ENCODE measurements at regions not wholly inside any gene's neighbourhood (a gene's known extent, or its start where the extent isn't known, plus 50 kb on each side); places are given as distances from the start of the nearest gene placed in this dataset.

GRCh38 chr3:84783281-84783680 lies 175.5 kb upstream of the CADM2 start:
- no peak for DNase-seq
- ChIA-PET CTCF (ENCODE audit: partially characterized antibody) (no interaction called here), POLR2A (ENCODE audit: partially characterized antibody) (no interaction called here)
- H3K36me3 ChIP-seq (ENCODE audit: insufficient read depth, low read length), result no peaks in the 10 kb centered on the region
- H3K27ac Mint-ChIP-seq, result no peak overlapping the region
- no peaks in the 10 kb centered on the region for H3K36me3 Mint-ChIP-seq
- H3K4me1 Mint-ChIP-seq, result no peaks in the 10 kb centered on the region
- no peaks in the 10 kb centered on the region for H3K27me3 ChIP-seq (ENCODE audit: insufficient read depth, low read length)
- no peak overlapping the region for H3K27ac ChIP-seq (ENCODE audit: low read depth, low read length)
- peaks cover 0 to 13% (median 3%) of the 10 kb centered on the region in 8 donors for H3K9me3 Mint-ChIP-seq
- H3K27me3 Mint-ChIP-seq, result no peaks in the 10 kb centered on the region
- intact Hi-C loops (cut with micrococcal nuclease), result no loop called here
- no peak overlapping the region for H3K4me3 ChIP-seq (ENCODE audit: low read length in 2 of 2)
- H3K9me3 ChIP-seq (ENCODE audit: control insufficient read depth in 1 of 2, low read length in 2 of 2), result no peaks in the 10 kb centered on the region
- no peaks in the 10 kb centered on the region for H3K4me1 ChIP-seq (ENCODE audit: insufficient read depth, low read length)
- H3K4me3 Mint-ChIP-seq, result no peak overlapping the region

GRCh38 chr3:84789961-84790360 lies 168.8 kb upstream of the CADM2 start:
- H3K36me3 Mint-ChIP-seq, result no peaks in the 10 kb centered on the region
- intact Hi-C loops (cut with micrococcal nuclease), result no loop called here
- H3K4me3 Mint-ChIP-seq, result no peak overlapping the region
- Histone ChIP-seq H3K27me3 (ENCODE audit: insufficient read depth, low read length) (no peaks in the 10 kb centered on the region), H3K36me3 (ENCODE audit: insufficient read depth, low read length) (no peaks in the 10 kb centered on the region), H3K4me3 (ENCODE audit: low read length in 2 of 2) (no peak overlapping the region), H3K9me3 (ENCODE audit: control insufficient read depth in 1 of 2, low read length in 2 of 2) (no peaks in the 10 kb centered on the region), H3K27ac (ENCODE audit: low read depth, low read length) (no peak overlapping the region), H3K4me1 (ENCODE audit: insufficient read depth, low read length) (no peaks in the 10 kb centered on the region)
- CTCF ChIA-PET (ENCODE audit: partially characterized antibody), result no interaction called here
- H3K4me1 Mint-ChIP-seq, result no peaks in the 10 kb centered on the region
- no peak for DNase-seq
- POLR2A ChIA-PET (ENCODE audit: partially characterized antibody), result no interaction called here
- no peak overlapping the region for H3K27ac Mint-ChIP-seq
- peaks cover 3 to 20% (median 11%) of the 10 kb centered on the region in 8 donors for H3K9me3 Mint-ChIP-seq
- H3K27me3 Mint-ChIP-seq, result no peaks in the 10 kb centered on the region

GRCh38 chr3:84806958-84807357 lies 151.8 kb upstream of the CADM2 start:
- Mint-ChIP-seq H3K36me3 (no peaks in the 10 kb centered on the region), H3K27ac (no peak overlapping the region), H3K4me3 (no peak overlapping the region), H3K27me3 (no peaks in the 10 kb centered on the region), H3K4me1 (no peaks in the 10 kb centered on the region), H3K9me3 (peaks cover 0 to 11% (median 6%) of the 10 kb centered on the region in 8 donors)
- POLR2A ChIA-PET (ENCODE audit: partially characterized antibody), result no interaction called here
- H3K36me3 ChIP-seq (ENCODE audit: insufficient read depth, low read length), result no peaks in the 10 kb centered on the region
- intact Hi-C loops (cut with micrococcal nuclease), result no loop called here
- CTCF ChIA-PET (ENCODE audit: partially characterized antibody), result no interaction called here
- H3K4me1 ChIP-seq (ENCODE audit: insufficient read depth, low read length), result no peaks in the 10 kb centered on the region
- H3K27me3 ChIP-seq (ENCODE audit: insufficient read depth, low read length), result no peaks in the 10 kb centered on the region
- no peak for DNase-seq
- no peak overlapping the region for H3K27ac ChIP-seq (ENCODE audit: low read depth, low read length)
- no peaks in the 10 kb centered on the region for H3K9me3 ChIP-seq (ENCODE audit: control insufficient read depth in 1 of 2, low read length in 2 of 2)
- no peak overlapping the region for H3K4me3 ChIP-seq (ENCODE audit: low read length in 2 of 2)

GRCh38 chr3:84820126-84820525 lies 138.7 kb upstream of the CADM2 start:
- H3K4me3 ChIP-seq (ENCODE audit: low read length in 2 of 2), result no peak overlapping the region
- H3K27me3 Mint-ChIP-seq, result no peaks in the 10 kb centered on the region
- H3K27me3 ChIP-seq (ENCODE audit: insufficient read depth, low read length), result no peaks in the 10 kb centered on the region
- CTCF ChIA-PET (ENCODE audit: partially characterized antibody), result no interaction called here
- POLR2A ChIA-PET (ENCODE audit: partially characterized antibody), result no interaction called here
- no peak overlapping the region for H3K27ac ChIP-seq (ENCODE audit: low read depth, low read length)
- no peaks in the 10 kb centered on the region for H3K4me1 Mint-ChIP-seq
- H3K36me3 ChIP-seq (ENCODE audit: insufficient read depth, low read length), result no peaks in the 10 kb centered on the region
- H3K9me3 ChIP-seq (ENCODE audit: control insufficient read depth in 1 of 2, low read length in 2 of 2), result no peaks in the 10 kb centered on the region
- H3K27ac Mint-ChIP-seq, result no peak overlapping the region
- no peak for DNase-seq
- H3K4me3 Mint-ChIP-seq, result no peak overlapping the region
- peaks cover 2 to 30% (median 7%) of the 10 kb centered on the region in 8 donors for H3K9me3 Mint-ChIP-seq
- intact Hi-C loops (cut with micrococcal nuclease), result no loop called here
- no peaks in the 10 kb centered on the region for H3K4me1 ChIP-seq (ENCODE audit: insufficient read depth, low read length)
- H3K36me3 Mint-ChIP-seq, result no peaks in the 10 kb centered on the region

GRCh38 chr3:84820906-84821305 lies 137.9 kb upstream of the CADM2 start:
- Histone ChIP-seq H3K9me3 (ENCODE audit: control insufficient read depth in 1 of 2, low read length in 2 of 2) (no peaks in the 10 kb centered on the region), H3K4me1 (ENCODE audit: insufficient read depth, low read length) (no peaks in the 10 kb centered on the region), H3K36me3 (ENCODE audit: insufficient read depth, low read length) (no peaks in the 10 kb centered on the region), H3K27me3 (ENCODE audit: insufficient read depth, low read length) (no peaks in the 10 kb centered on the region), H3K27ac (ENCODE audit: low read depth, low read length) (no peak overlapping the region), H3K4me3 (ENCODE audit: low read length in 2 of 2) (no peak overlapping the region)
- Mint-ChIP-seq H3K4me1 (no peaks in the 10 kb centered on the region), H3K36me3 (no peaks in the 10 kb centered on the region), H3K27ac (no peak overlapping the region), H3K9me3 (peaks cover 2 to 30% (median 7%) of the 10 kb centered on the region in 8 donors), H3K27me3 (no peaks in the 10 kb centered on the region), H3K4me3 (no peak overlapping the region)
- intact Hi-C loops (cut with micrococcal nuclease), result no loop called here
- no peak for DNase-seq
- CTCF ChIA-PET (ENCODE audit: partially characterized antibody), result no interaction called here
- POLR2A ChIA-PET (ENCODE audit: partially characterized antibody), result no interaction called here

- H3K27ac ChIP-seq (ENCODE audit: low read depth, low read length), result no peak overlapping the region
- no peak overlapping the region for H3K27ac Mint-ChIP-seq
- ChIA-PET CTCF (ENCODE audit: partially characterized antibody) (no interaction called here), POLR2A (ENCODE audit: partially characterized antibody) (no interaction called here)
- H3K4me1 ChIP-seq (ENCODE audit: insufficient read depth, low read length), result no peaks in the 10 kb centered on the region
- intact Hi-C loops (cut with micrococcal nuclease), result no loop called here
- no peak for DNase-seq
- no peaks in the 10 kb centered on the region for H3K36me3 Mint-ChIP-seq
- H3K9me3 ChIP-seq (ENCODE audit: control insufficient read depth in 1 of 2, low read length in 2 of 2), result no peaks in the 10 kb centered on the region
- H3K4me1 Mint-ChIP-seq, result no peaks in the 10 kb centered on the region
- H3K9me3 Mint-ChIP-seq, result peaks cover 0 to 9% (median 5%) of the 10 kb centered on the region in 8 donors
- no peaks in the 10 kb centered on the region for H3K27me3 ChIP-seq (ENCODE audit: insufficient read depth, low read length)
- no peaks in the 10 kb centered on the region for H3K36me3 ChIP-seq (ENCODE audit: insufficient read depth, low read length)
- H3K27me3 Mint-ChIP-seq, result no peaks in the 10 kb centered on the region
- H3K4me3 Mint-ChIP-seq, result no peak overlapping the region
- H3K4me3 ChIP-seq (ENCODE audit: low read length in 2 of 2), result no peak overlapping the region
Measured at GRCh38 chr3:84825817-84826216, 133.0 kb upstream of the CADM2 start.

DNA sequence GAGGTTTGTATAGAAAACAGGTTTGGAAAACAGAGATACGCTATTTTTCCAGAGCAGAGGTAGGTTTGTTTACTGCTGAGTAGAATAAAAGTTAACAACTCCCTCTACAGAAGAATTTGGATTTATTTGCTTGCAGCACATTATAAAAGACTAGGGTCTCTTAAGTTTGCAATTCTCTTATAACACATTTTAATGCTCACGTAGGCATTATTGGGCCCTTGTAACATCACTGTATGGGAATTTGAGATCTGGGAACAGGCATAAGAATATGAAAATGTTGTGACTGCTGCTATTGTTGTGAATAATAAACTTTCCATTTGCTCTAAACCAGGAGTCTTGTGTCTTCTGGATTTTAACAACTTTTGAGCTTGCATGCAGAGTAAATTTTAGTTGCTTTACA lies 128.3 kb upstream of the CADM2 start:
- CTCF ChIA-PET (ENCODE audit: partially characterized antibody), result no interaction called here

GRCh38 chr3:84835366-84835765 lies 123.4 kb upstream of the CADM2 start:
- Histone ChIP-seq H3K9me3 (ENCODE audit: control insufficient read depth in 1 of 2, low read length in 2 of 2) (peaks cover 0 to 10% of the 10 kb centered on the region in 2 donors), H3K27ac (ENCODE audit: low read depth, low read length) (no peak overlapping the region), H3K4me1 (ENCODE audit: insufficient read depth, low read length) (no peaks in the 10 kb centered on the region), H3K4me3 (ENCODE audit: low read length in 2 of 2) (no peak overlapping the region), H3K36me3 (ENCODE audit: insufficient read depth, low read length) (no peaks in the 10 kb centered on the region), H3K27me3 (ENCODE audit: insufficient read depth, low read length) (no peaks in the 10 kb centered on the region)
- H3K4me3 Mint-ChIP-seq, result no peak overlapping the region
- ChIA-PET CTCF (ENCODE audit: partially characterized antibody) (no interaction called here), POLR2A (ENCODE audit: partially characterized antibody) (no interaction called here)
- intact Hi-C loops (cut with micrococcal nuclease), result no loop called here
- peaks cover 0 to 19% (median 6%) of the 10 kb centered on the region in 8 donors for H3K9me3 Mint-ChIP-seq
- H3K27ac Mint-ChIP-seq, result no peak overlapping the region
- DNase-seq, result no peak
- H3K36me3 Mint-ChIP-seq, result no peaks in the 10 kb centered on the region
- no peaks in the 10 kb centered on the region for H3K27me3 Mint-ChIP-seq
- no peaks in the 10 kb centered on the region for H3K4me1 Mint-ChIP-seq

More for the DNA sequence above, 128.3 kb upstream of the CADM2 start:
- Histone ChIP-seq H3K9me3 (ENCODE audit: control insufficient read depth in 1 of 2, low read length in 2 of 2) (peaks cover 0 to 10% of the 10 kb centered on the region in 2 donors), H3K36me3 (ENCODE audit: insufficient read depth, low read length) (no peaks in the 10 kb centered on the region), H3K27me3 (ENCODE audit: insufficient read depth, low read length) (no peaks in the 10 kb centered on the region), H3K4me1 (ENCODE audit: insufficient read depth, low read length) (no peaks in the 10 kb centered on the region), H3K27ac (ENCODE audit: low read depth, low read length) (no peak overlapping the region), H3K4me3 (ENCODE audit: low read length in 2 of 2) (no peak overlapping the region)
- Mint-ChIP-seq H3K4me3 (no peak overlapping the region), H3K4me1 (no peaks in the 10 kb centered on the region), H3K27me3 (no peaks in the 10 kb centered on the region), H3K36me3 (no peaks in the 10 kb centered on the region), H3K9me3 (peaks cover 0 to 20% (median 4%) of the 10 kb centered on the region in 8 donors), H3K27ac (no peak overlapping the region)
- no peak for DNase-seq
- intact Hi-C loops (cut with micrococcal nuclease), result no loop called here
- POLR2A ChIA-PET (ENCODE audit: partially characterized antibody), result no interaction called here
